ENCODE measurements at regions not wholly inside any gene's neighbourhood (a gene's known extent, or its start where the extent isn't known, plus 50 kb on each side); places are given as distances from the start of the nearest gene placed in this dataset.

- WGBS (ENCODE audit: insufficient coverage): no CpG with 5 or more reads among the region's 2 CpGs
- no peak overlapping the region for H3K4me3 ChIP-seq (ENCODE audit: low read depth, low read length)
- no peaks in the 10 kb centered on the region for H3K27me3 ChIP-seq (ENCODE audit: control insufficient read depth, insufficient read depth, low read length)
- H3K4me1 ChIP-seq (ENCODE audit: control insufficient read depth, insufficient read depth, low read length): no peaks in the 10 kb centered on the region
- no peak overlapping the region for H3K27ac ChIP-seq (ENCODE audit: low read depth, low read length)
- H3K9me3 ChIP-seq (ENCODE audit: control insufficient read depth, insufficient read depth, low read length): no peaks in the 10 kb centered on the region
- no peak for DNase-seq (ENCODE audit: low read depth in 4 of 6, low spot score in 6 of 6)
- no peaks in the 10 kb centered on the region for H3K36me3 ChIP-seq (ENCODE audit: control insufficient read depth, insufficient read depth, low read length)
Observed at GRCh38 chr4:24650849-24651640, 66.7 kb upstream of the DHX15 start.

GRCh38 chr4:24655326-24655725 is 71.0 kb upstream of the DHX15 start:
- Histone ChIP-seq H3K9me3 (ENCODE audit: control insufficient read depth, insufficient read depth, low read length) (no peaks in the 10 kb centered on the region), H3K4me1 (ENCODE audit: control insufficient read depth, insufficient read depth, low read length) (peaks cover 4% of the 10 kb centered on the region), H3K36me3 (ENCODE audit: control insufficient read depth, insufficient read depth, low read length) (no peaks in the 10 kb centered on the region), H3K27me3 (ENCODE audit: control insufficient read depth, insufficient read depth, low read length) (no peaks in the 10 kb centered on the region), H3K27ac (ENCODE audit: low read depth, low read length) (peak overlapping the region; percentile 54), H3K4me3 (ENCODE audit: low read depth, low read length) (no peak overlapping the region)
- no peak for DNase-seq (ENCODE audit: low read depth in 4 of 6, low spot score in 6 of 6)
- WGBS (ENCODE audit: insufficient coverage): no CpG with 5 or more reads among the region's 3 CpGs

- WGBS (ENCODE audit: insufficient coverage): 63% methylated on average over 1 of the region's 4 CpGs
- Histone ChIP-seq H3K4me3 (ENCODE audit: low read depth, low read length) (no peak overlapping the region), H3K4me1 (ENCODE audit: control insufficient read depth, insufficient read depth, low read length) (peaks cover 4% of the 10 kb centered on the region), H3K27ac (ENCODE audit: low read depth, low read length) (peak overlapping the region; percentile 54), H3K27me3 (ENCODE audit: control insufficient read depth, insufficient read depth, low read length) (no peaks in the 10 kb centered on the region), H3K36me3 (ENCODE audit: control insufficient read depth, insufficient read depth, low read length) (no peaks in the 10 kb centered on the region), H3K9me3 (ENCODE audit: control insufficient read depth, insufficient read depth, low read length) (no peaks in the 10 kb centered on the region)
- DNase-seq (ENCODE audit: low read depth in 4 of 6, low spot score in 6 of 6): no peak
Observed at GRCh38 chr4:24655971-24656370, 71.6 kb upstream of the DHX15 start.

GRCh38 chr4:24656906-24657305 is 72.6 kb upstream of the DHX15 start:
- DNase-seq (ENCODE audit: low read depth in 4 of 6, low spot score in 6 of 6): no peak
- WGBS (ENCODE audit: insufficient coverage): 100% methylated on average over 1 of the region's 5 CpGs
- Histone ChIP-seq H3K27me3 (ENCODE audit: control insufficient read depth, insufficient read depth, low read length) (no peaks in the 10 kb centered on the region), H3K27ac (ENCODE audit: low read depth, low read length) (no peak overlapping the region), H3K9me3 (ENCODE audit: control insufficient read depth, insufficient read depth, low read length) (no peaks in the 10 kb centered on the region), H3K4me3 (ENCODE audit: low read depth, low read length) (no peak overlapping the region), H3K4me1 (ENCODE audit: control insufficient read depth, insufficient read depth, low read length) (peaks cover 4% of the 10 kb centered on the region), H3K36me3 (ENCODE audit: control insufficient read depth, insufficient read depth, low read length) (no peaks in the 10 kb centered on the region)

- H3K9me3 ChIP-seq (ENCODE audit: control insufficient read depth, insufficient read depth, low read length): no peaks in the 10 kb centered on the region
- WGBS (ENCODE audit: insufficient coverage): 55% methylated on average over 11 of the region's 15 CpGs
- H3K4me1 ChIP-seq (ENCODE audit: control insufficient read depth, insufficient read depth, low read length): peaks cover 4% of the 10 kb centered on the region
- no peak overlapping the region for H3K4me3 ChIP-seq (ENCODE audit: low read depth, low read length)
- H3K36me3 ChIP-seq (ENCODE audit: control insufficient read depth, insufficient read depth, low read length): no peaks in the 10 kb centered on the region
- peak in 2 of 6 donors; percentile 53 to 61 for DNase-seq (ENCODE audit: low read depth in 4 of 6, low spot score in 6 of 6)
- H3K27me3 ChIP-seq (ENCODE audit: control insufficient read depth, insufficient read depth, low read length): no peaks in the 10 kb centered on the region
- peak overlapping the region; percentile 61 for H3K27ac ChIP-seq (ENCODE audit: low read depth, low read length)
Observed at GRCh38 chr4:24657768-24658617, 73.6 kb upstream of the DHX15 start.

GRCh38 chr4:24659241-24659961 is 75.0 kb upstream of the DHX15 start:
- H3K27ac ChIP-seq (ENCODE audit: low read depth, low read length): peak overlapping the region; percentile 20
- 25% methylated on average over 1 of the region's 3 CpGs for WGBS (ENCODE audit: insufficient coverage)
- peak in 2 of 6 donors; percentile 34 to 63 for DNase-seq (ENCODE audit: low read depth in 4 of 6, low spot score in 6 of 6)
- no peaks in the 10 kb centered on the region for H3K27me3 ChIP-seq (ENCODE audit: control insufficient read depth, insufficient read depth, low read length)
- H3K36me3 ChIP-seq (ENCODE audit: control insufficient read depth, insufficient read depth, low read length): no peaks in the 10 kb centered on the region
- H3K9me3 ChIP-seq (ENCODE audit: control insufficient read depth, insufficient read depth, low read length): no peaks in the 10 kb centered on the region
- peaks cover 4% of the 10 kb centered on the region for H3K4me1 ChIP-seq (ENCODE audit: control insufficient read depth, insufficient read depth, low read length)
- H3K4me3 ChIP-seq (ENCODE audit: low read depth, low read length): no peak overlapping the region

GRCh38 chr4:24662056-24662455 is 77.7 kb upstream of the DHX15 start:
- H3K4me1 ChIP-seq (ENCODE audit: control insufficient read depth, insufficient read depth, low read length): peaks cover 8% of the 10 kb centered on the region
- 57% methylated on average over 4 of the region's 6 CpGs for WGBS (ENCODE audit: insufficient coverage)

GRCh38 chr4:24662542-24662941 is 78.2 kb upstream of the DHX15 start:
- Histone ChIP-seq H3K36me3 (ENCODE audit: control insufficient read depth, insufficient read depth, low read length) (no peaks in the 10 kb centered on the region), H3K27ac (ENCODE audit: low read depth, low read length) (no peak overlapping the region), H3K4me3 (ENCODE audit: low read depth, low read length) (no peak overlapping the region), H3K4me1 (ENCODE audit: control insufficient read depth, insufficient read depth, low read length) (peaks cover 8% of the 10 kb centered on the region), H3K27me3 (ENCODE audit: control insufficient read depth, insufficient read depth, low read length) (no peaks in the 10 kb centered on the region), H3K9me3 (ENCODE audit: control insufficient read depth, insufficient read depth, low read length) (no peaks in the 10 kb centered on the region)
- no CpG with 5 or more reads among the region's 2 CpGs for WGBS (ENCODE audit: insufficient coverage)
- no peak for DNase-seq (ENCODE audit: low read depth in 4 of 6, low spot score in 6 of 6)

More at GRCh38 chr4:24662056-24662455, 77.7 kb upstream of the DHX15 start:
- Histone ChIP-seq H3K27ac (ENCODE audit: low read depth, low read length) (no peak overlapping the region), H3K36me3 (ENCODE audit: control insufficient read depth, insufficient read depth, low read length) (no peaks in the 10 kb centered on the region), H3K9me3 (ENCODE audit: control insufficient read depth, insufficient read depth, low read length) (no peaks in the 10 kb centered on the region), H3K27me3 (ENCODE audit: control insufficient read depth, insufficient read depth, low read length) (no peaks in the 10 kb centered on the region), H3K4me3 (ENCODE audit: low read depth, low read length) (no peak overlapping the region)
- no peak for DNase-seq (ENCODE audit: low read depth in 4 of 6, low spot score in 6 of 6)

- H3K27ac ChIP-seq (ENCODE audit: low read depth, low read length): peak overlapping the region; percentile 81
- H3K9me3 ChIP-seq (ENCODE audit: control insufficient read depth, insufficient read depth, low read length): no peaks in the 10 kb centered on the region
- 24% methylated on average over 2 of the region's 2 CpGs for WGBS (ENCODE audit: insufficient coverage)
Observed at GRCh38 chr4:24664956-24665355, 80.6 kb upstream of the DHX15 start.

More at GRCh38 chr4:24664956-24665355, 80.6 kb upstream of the DHX15 start:
- Histone ChIP-seq H3K36me3 (ENCODE audit: control insufficient read depth, insufficient read depth, low read length) (no peaks in the 10 kb centered on the region), H3K27me3 (ENCODE audit: control insufficient read depth, insufficient read depth, low read length) (no peaks in the 10 kb centered on the region), H3K4me1 (ENCODE audit: control insufficient read depth, insufficient read depth, low read length) (peaks cover 4% of the 10 kb centered on the region), H3K4me3 (ENCODE audit: low read depth, low read length) (no peak overlapping the region)
- peak in 1 of 6 donors; percentile 59 for DNase-seq (ENCODE audit: low read depth in 4 of 6, low spot score in 6 of 6)

Measured in spinal cord (tissue), 9 donors.